Pancreas (tissue), 10 donors: ENCODE measurements at regions not wholly inside any gene's neighbourhood (a gene's known extent, or its start where the extent isn't known, plus 50 kb on each side); places are given as distances from the start of the nearest gene placed in this dataset.

Source experiments
- ATAC-seq, 4 donors: fragments of 200-7000 bp; cut with Tn5 transposase; one replicate each; pipeline versions ENCODE4 v1.8.0 to v1.9.1; 2020; ENCODE audit warnings: mild to moderate bottlenecking in 4 of 4, moderate library complexity in 4 of 4
- DNase-seq, 6 donors: peaks; one replicate each; pipeline ENCODE4 v3.0.0-alpha.2; 2020
- FAIRE-seq: peaks from 2 replicates; lab custom pipeline; 2012; peaks lifted over from hg19 to GRCh38; lab: Jason Lieb, UNC
- H3K27ac ChIP-seq, 4 donors: fragments of 200-600 bp; sonication (generic); 1 replicate in 3 of 4; 2 replicates in 1 of 4; pipeline versions ENCODE4 v1.5.0 to v1.8.0; 2020
- H3K27me3 ChIP-seq, 4 donors: fragments of 200-600 bp; one replicate each; pipeline ENCODE4 v1.8.0; 2021
- H3K36me3 ChIP-seq, 3 donors: fragments of 200-600 bp; sonication (generic) in 1 of 3; one replicate each; pipeline versions ENCODE4 v1.5.0 to v1.8.0; 2020 to 2021
- H3K4me1 ChIP-seq, 3 donors: fragments of 200-600 bp; one replicate each; pipeline ENCODE4 v1.8.0; 2021
- H3K4me3 ChIP-seq, 4 donors: fragments of 200-600 bp; sonication (generic) in 2 of 4; one replicate each; pipeline versions ENCODE4 v1.5.0 to v1.8.0; 2020 to 2021
- H3K9me3 ChIP-seq, 4 donors: fragments of 200-600 bp; one replicate each; pipeline ENCODE4 v1.8.0; 2021
- CTCF ChIP-seq, 4 donors: fragments of 200-600 bp; sonication (generic) in 3 of 4; IDR thresholded peaks; one replicate each; pipeline versions ENCODE4 v1.5.0 to v1.8.0; 2021; ENCODE audit warnings: antibody characterized with exemption in 4 of 4
- WGBS, 2 donors: extraction: QIAGEN DNeasy Blood & Tissue Kit; methylation state at CpG; one replicate each; pipeline ENCODE4 v1.1.7; 2013; 5-methylcytosine and 5-hydroxymethylcytosine counted together
- intact Hi-C, 3 donors: fragments of 100-400 bp; cut with DNase I; formaldehyde crosslinking; loops; one replicate each; pipeline versions ENCODE4 v1.11.1 to v1.14.2; 2022
- donor health status: healthy with polysubstance abuse.
- donor health status: DM: no; HTN: no; CAD: no; lungs with moderate emphysema.
- donor health status: DM: no; HTN: no; CAD: no.
- donor health status: control.
- donor health status: control.
- donor health status: Bipolar disorder and iron deficiency.
- donor health status: DM: yes; HTN: yes; CAD: no.
- donor health status: DM: no; HTN: no; CAD: no.
- donor health status: DM: no; HTN: no; CAD: no.
- donor health status: DM: yes; HTN: yes; CAD: no.

GRCh38 chr2:226497146-226497909 lies 302.3 kb downstream of the IRS1 start:
- Histone ChIP-seq H3K4me3 (no peak overlapping the region), H3K4me1 (no peaks in the 10 kb centered on the region), H3K36me3 (no peaks in the 10 kb centered on the region), H3K27ac (no peak overlapping the region), H3K9me3 (no peaks in the 10 kb centered on the region), H3K27me3 (no peaks in the 10 kb centered on the region)
- FAIRE-seq (no peak), ATAC-seq (no peak), DNase-seq (no peak)
- 85 to 98% methylated on average over 4 of the region's 4 CpGs for WGBS, 2 donors
- TF ChIP-seq CTCF (IDR thresholded peaks at IDR 0.05): no peak
- intact Hi-C loops: no loop called here

- Histone ChIP-seq H3K36me3 (no peaks in the 10 kb centered on the region), H3K27me3 (no peaks in the 10 kb centered on the region), H3K4me1 (no peaks in the 10 kb centered on the region), H3K9me3 (no peaks in the 10 kb centered on the region), H3K27ac (no peak overlapping the region), H3K4me3 (no peak overlapping the region)
- WGBS, 2 donors: 66 to 78% methylated on average over 2 of the region's 2 CpGs
- no peak for ATAC-seq
- no peak for FAIRE-seq
- intact Hi-C loops: no loop called here
- no peak for DNase-seq
- no peak for TF ChIP-seq CTCF (IDR thresholded peaks at IDR 0.05)
Measured at GRCh38 chr2:226496273-226496550, 303.4 kb downstream of the IRS1 start.

GRCh38 chr2:226495466-226496272 lies 304.0 kb downstream of the IRS1 start:
- H3K36me3 ChIP-seq: no peaks in the 10 kb centered on the region
- 57 to 61% methylated on average over 9 of the region's 9 CpGs for WGBS, 2 donors
- H3K4me1 ChIP-seq: no peaks in the 10 kb centered on the region
- no peak for TF ChIP-seq CTCF (IDR thresholded peaks at IDR 0.05)
- H3K27ac ChIP-seq: no peak overlapping the region
- no peaks in the 10 kb centered on the region for H3K9me3 ChIP-seq
- FAIRE-seq: no peak
- no peak for ATAC-seq
- no peak for DNase-seq
- no peaks in the 10 kb centered on the region for H3K27me3 ChIP-seq
- no peak overlapping the region for H3K4me3 ChIP-seq
- intact Hi-C loops: no loop called here

- no peak for TF ChIP-seq CTCF (IDR thresholded peaks at IDR 0.05)
- no peak overlapping the region for H3K27ac ChIP-seq
- ATAC-seq (no peak), FAIRE-seq (no peak), DNase-seq (no peak)
- 47 to 63% methylated on average over 1 of the region's 1 CpG for WGBS, 2 donors
- no peak overlapping the region for H3K4me3 ChIP-seq
- no peaks in the 10 kb centered on the region for H3K27me3 ChIP-seq
- H3K9me3 ChIP-seq: no peaks in the 10 kb centered on the region
- no peaks in the 10 kb centered on the region for H3K36me3 ChIP-seq
- H3K4me1 ChIP-seq: no peaks in the 10 kb centered on the region
- intact Hi-C loops: no loop called here
Measured at GRCh38 chr2:226491112-226491511, 308.5 kb downstream of the IRS1 start.
